ENCODE measurements at regions not wholly inside any gene's neighbourhood (a gene's known extent, or its start where the extent isn't known, plus 50 kb on each side); places are given as distances from the start of the nearest gene placed in this dataset.

DNA sequence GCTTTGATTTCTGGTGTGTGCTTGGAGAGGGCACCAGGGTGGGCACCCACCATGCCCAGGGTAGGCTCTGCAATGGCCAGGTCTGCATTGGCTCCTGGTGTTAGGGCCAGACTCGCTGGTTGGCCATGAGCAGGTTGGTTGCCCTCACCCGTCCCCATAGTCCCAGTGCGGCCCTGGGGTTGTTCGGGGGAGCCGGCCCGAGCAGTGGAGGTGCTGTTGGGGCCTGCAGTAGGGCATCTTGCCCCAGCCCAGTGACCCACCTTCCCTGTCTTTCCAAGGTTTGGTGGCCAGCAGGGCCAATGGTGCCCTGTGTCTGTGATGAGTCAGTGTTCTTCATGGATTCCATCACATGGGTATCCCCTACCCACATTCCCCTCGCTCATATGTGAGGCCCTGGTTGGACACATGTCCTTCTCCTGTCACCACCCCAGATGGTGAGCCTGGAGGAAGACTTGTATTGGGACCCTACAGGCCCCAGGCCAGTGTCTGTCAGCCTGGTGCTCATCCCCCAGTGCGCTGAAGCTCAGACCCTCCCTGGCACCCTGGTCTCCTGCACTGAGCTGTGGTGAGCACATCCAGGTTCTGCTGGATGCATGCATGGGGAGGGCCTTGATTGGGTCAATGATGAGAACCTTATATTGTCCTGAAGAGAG, 190.1 kb downstream of the UBE3A start:
- peak; percentile 5 to 6 for DNase-seq
- intact Hi-C loops (cut with DNase I; ENCODE audit: low total_unique reads): no loop called here
- TF ChIP-seq POLR2A (IDR thresholded peaks at IDR 0.05): no peak
- TF ChIP-seq, protein P1, sequence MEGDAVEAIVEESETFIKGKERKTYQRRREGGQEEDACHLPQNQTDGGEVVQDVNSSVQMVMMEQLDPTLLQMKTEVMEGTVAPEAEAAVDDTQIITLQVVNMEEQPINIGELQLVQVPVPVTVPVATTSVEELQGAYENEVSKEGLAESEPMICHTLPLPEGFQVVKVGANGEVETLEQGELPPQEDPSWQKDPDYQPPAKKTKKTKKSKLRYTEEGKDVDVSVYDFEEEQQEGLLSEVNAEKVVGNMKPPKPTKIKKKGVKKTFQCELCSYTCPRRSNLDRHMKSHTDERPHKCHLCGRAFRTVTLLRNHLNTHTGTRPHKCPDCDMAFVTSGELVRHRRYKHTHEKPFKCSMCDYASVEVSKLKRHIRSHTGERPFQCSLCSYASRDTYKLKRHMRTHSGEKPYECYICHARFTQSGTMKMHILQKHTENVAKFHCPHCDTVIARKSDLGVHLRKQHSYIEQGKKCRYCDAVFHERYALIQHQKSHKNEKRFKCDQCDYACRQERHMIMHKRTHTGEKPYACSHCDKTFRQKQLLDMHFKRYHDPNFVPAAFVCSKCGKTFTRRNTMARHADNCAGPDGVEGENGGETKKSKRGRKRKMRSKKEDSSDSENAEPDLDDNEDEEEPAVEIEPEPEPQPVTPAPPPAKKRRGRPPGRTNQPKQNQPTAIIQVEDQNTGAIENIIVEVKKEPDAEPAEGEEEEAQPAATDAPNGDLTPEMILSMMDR (IDR thresholded peaks at IDR 0.05): no peak
- H3K27ac ChIP-seq: no peak overlapping the region
- H3K27me3 ChIP-seq: no peaks in the 10 kb centered on the region
- H3K9me3 ChIP-seq: no peaks in the 10 kb centered on the region
- no peaks in the 10 kb centered on the region for H3K4me1 ChIP-seq
- no peaks in the 10 kb centered on the region for H3K36me3 ChIP-seq
- no peak overlapping the region for H3K4me3 ChIP-seq

DNA sequence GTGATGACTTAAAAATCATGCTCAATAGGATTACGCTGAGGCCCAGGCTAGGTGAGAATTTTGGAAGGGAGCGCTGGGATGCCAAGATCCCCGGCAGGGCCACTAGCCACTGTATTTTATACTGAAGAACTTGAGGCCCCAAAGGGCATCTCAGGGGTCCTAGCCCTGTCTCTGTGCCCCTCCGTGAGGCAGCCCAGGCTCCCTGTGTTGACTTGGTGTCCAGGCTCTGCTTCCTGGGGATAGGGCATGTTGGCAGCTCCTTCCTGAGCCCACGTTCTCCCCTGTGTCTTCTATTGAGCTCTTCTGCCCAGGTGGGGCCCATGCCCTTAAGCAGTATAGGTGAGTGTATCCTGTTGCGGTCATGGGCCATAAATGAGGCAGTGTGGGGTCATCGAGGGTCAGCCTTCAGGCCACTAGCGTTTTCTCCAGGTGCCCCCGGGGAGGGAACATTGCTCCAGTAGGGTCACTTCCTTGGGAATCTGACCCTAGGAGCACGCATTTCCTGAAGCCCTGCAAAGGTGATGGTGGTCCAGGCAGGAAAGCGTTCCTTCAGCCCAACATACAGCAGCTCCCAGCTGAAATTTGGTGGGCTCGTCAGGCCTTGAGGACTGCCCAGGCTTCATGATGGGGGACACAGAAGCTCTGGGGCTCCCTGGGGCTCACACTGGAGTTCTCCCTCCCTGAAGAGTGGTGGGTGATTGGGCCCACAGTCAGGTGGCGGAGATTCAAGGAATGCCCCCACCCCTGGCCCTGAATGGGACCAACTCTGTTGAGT, 189.4 kb downstream of the UBE3A start:
- Histone ChIP-seq H3K27ac (no peak overlapping the region), H3K4me3 (no peak overlapping the region), H3K4me1 (no peaks in the 10 kb centered on the region), H3K36me3 (no peaks in the 10 kb centered on the region), H3K27me3 (no peaks in the 10 kb centered on the region), H3K9me3 (no peaks in the 10 kb centered on the region)
- DNase-seq: peak in 1 of 2 donors; percentile 5
- intact Hi-C loops (cut with DNase I; ENCODE audit: low total_unique reads): no loop called here
- TF ChIP-seq, protein P1 (IDR thresholded peaks at IDR 0.05): no peak
- TF ChIP-seq POLR2A (IDR thresholded peaks at IDR 0.05): no peak

DNA sequence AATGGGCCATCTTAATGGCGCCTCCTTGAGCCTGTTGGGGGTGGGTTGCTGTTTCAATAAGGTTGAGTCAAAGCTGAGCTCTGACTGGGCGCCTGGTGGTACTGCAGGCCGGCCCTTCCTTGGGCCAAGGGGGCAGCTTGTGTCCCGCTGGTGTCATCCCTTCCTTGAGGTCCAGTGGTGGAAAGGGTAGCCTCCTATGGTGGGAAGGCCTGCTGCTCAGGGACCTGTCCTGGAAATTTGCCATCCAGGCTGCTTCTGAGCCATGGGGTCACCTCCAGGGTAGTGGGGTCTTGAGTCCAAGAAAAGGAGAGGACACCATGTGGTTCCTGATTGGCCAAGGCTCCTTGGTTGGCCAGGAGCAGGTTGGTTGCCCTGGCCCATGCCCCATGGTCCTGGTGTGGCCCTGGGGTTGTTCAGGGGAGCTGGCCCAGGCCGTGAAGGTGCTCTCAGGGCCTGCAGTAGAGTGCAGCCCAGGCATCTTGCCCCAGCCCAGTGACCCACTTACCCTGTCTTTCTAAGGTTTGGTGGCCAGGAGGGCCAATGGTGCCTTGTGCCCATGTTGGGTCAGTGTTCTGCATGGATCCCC, 188.7 kb downstream of the UBE3A start:
- no peak overlapping the region for H3K4me3 ChIP-seq
- no peak overlapping the region for H3K27ac ChIP-seq
- H3K36me3 ChIP-seq: no peaks in the 10 kb centered on the region
- DNase-seq: peak in 1 of 2 donors; percentile 4
- no peaks in the 10 kb centered on the region for H3K9me3 ChIP-seq
- H3K4me1 ChIP-seq: no peaks in the 10 kb centered on the region
- TF ChIP-seq, protein P1 (IDR thresholded peaks at IDR 0.05): no peak
- no peak for TF ChIP-seq POLR2A (IDR thresholded peaks at IDR 0.05)
- H3K27me3 ChIP-seq: no peaks in the 10 kb centered on the region
- intact Hi-C loops (cut with DNase I; ENCODE audit: low total_unique reads): no loop called here

DNA sequence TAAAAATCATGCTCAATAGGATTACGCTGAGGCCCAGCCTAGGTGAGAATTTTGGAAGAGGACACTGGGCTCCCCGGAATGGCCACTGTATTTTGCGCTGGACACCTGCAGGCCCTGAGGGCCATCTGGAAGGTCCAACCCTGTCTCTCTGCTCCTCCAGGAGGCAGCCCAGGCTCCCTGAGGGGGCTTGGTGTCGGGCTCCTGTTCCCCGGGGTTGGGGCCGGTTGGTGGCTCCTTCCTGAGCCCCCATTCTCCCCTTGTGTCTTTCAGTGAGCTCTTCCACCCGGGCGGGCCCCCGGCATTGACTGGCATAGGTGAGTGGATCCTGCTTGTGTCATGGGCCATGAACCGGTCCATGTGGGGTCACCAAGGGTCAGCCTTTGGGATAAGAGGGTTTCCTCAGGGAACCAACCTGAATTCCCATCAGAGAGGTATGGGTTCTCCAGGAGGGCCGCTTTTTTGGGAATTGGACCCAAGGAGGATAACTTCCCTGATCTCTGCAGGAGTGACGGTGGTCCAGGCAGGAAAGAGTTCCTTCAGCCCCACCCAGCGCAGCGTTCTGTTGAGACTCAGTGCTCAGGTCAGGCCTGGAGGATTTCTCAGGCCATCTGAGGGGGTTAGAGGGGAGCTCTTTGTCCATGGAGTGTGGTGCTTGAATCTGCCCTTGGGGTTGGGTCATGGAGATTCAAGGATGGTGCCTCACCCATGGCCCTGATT, 187.8 kb downstream of the UBE3A start:
- Histone ChIP-seq H3K4me1 (no peaks in the 10 kb centered on the region), H3K4me3 (no peak overlapping the region), H3K27ac (no peak overlapping the region), H3K36me3 (no peaks in the 10 kb centered on the region), H3K9me3 (peaks cover 0 to 2% of the 10 kb centered on the region in 2 donors), H3K27me3 (no peaks in the 10 kb centered on the region)
- no peak for DNase-seq
- TF ChIP-seq, protein P1 (IDR thresholded peaks at IDR 0.05): no peak
- no peak for TF ChIP-seq POLR2A (IDR thresholded peaks at IDR 0.05)
- intact Hi-C loops (cut with DNase I; ENCODE audit: low total_unique reads): no loop called here

All from uterus (tissue), 3 donors.